HepG2 (cell line): ENCODE measurements at regions not wholly inside any gene's neighbourhood (a gene's known extent, or its start where the extent isn't known, plus 50 kb on each side); places are given as distances from the start of the nearest gene placed in this dataset.

ENCODE experiments used
- ATAC-seq: fragments of 200-7000 bp; cut with Tn5 transposase; 3 replicates; pipeline ENCODE4 v1.9.1; 2020; ENCODE audit warnings: mild to moderate bottlenecking, moderate library complexity
- BruUV-seq: library from RNA; stranded (reverse); fragments of 400-500 nt; replicated peaks from 2 replicates; lab custom pipeline; 2021; lab: Mats Ljungman, UMichigan
- CTCF ChIA-PET: fragments of 300-600 bp; formaldehyde crosslinking; extraction: SDS; loops from one replicate; lab custom pipeline; 2021; ENCODE audit warnings: low total read pairs, inconsistent platforms, low intra/inter-chr PET ratio; lab: Yijun Ruan, JAX
- POLR2A ChIA-PET: fragments of 350-600 bp; sonication (Branson Sonifier 250); formaldehyde crosslinking; loops from one replicate; lab custom pipeline; 2020; ENCODE audit warnings: antibody characterized with exemption, inconsistent platforms; lab: Yijun Ruan, JAX
- DNase-seq: peaks from one replicate; pipeline ENCODE4 v3.0.0-alpha.2; 2015; ENCODE audit warnings: low spot score
- FAIRE-seq: peaks from 3 replicates; lab custom pipeline; 2011; peaks lifted over from hg19 to GRCh38; lab: Jason Lieb, UNC
- H2AFZ ChIP-seq: one replicate; pipeline ENCODE4 v1.6.1; 2011; ENCODE audit warnings: low read length, inconsistent platforms
- H3K27ac ChIP-seq: fragments of 300-600 bp; 3 replicates; pipeline ENCODE4 v1.8.0; 2011; ENCODE audit warnings: mixed run types, mild to moderate bottlenecking, mixed read lengths, low read length, inconsistent platforms; ENCODE audit not compliant: insufficient read depth; ENCODE audit errors: extremely low read length
- H3K27me3 ChIP-seq, 2 experiments: fragments of 200-600 bp in 1 of 2; 2 replicates in 1 of 2; 3 replicates in 1 of 2; pipeline versions ENCODE4 v1.6.0 to v1.8.0; 2011; ENCODE audit warnings: low read length in 2 of 2, mild to moderate bottlenecking in 2 of 2, moderate library complexity in 2 of 2, inconsistent platforms in 1 of 2; ENCODE audit not compliant: insufficient read depth in 2 of 2, control insufficient read depth in 1 of 2
- H3K36me3 ChIP-seq, 2 experiments: fragments of 200-600 bp in 1 of 2; replicated peaks in 1 of 2; 2 replicates in 1 of 2; 3 replicates in 1 of 2; pipeline versions ENCODE4 v1.5.1 to v1.8.0; 2011; ENCODE audit warnings: low read length in 2 of 2, inconsistent platforms in 1 of 2; ENCODE audit not compliant: insufficient read depth in 2 of 2, control insufficient read depth in 1 of 2
- H3K4me1 ChIP-seq: 2 replicates; pipeline ENCODE4 v1.5.1; 2012; ENCODE audit warnings: low read length, inconsistent platforms; ENCODE audit not compliant: insufficient read depth
- H3K4me2 ChIP-seq: 2 replicates; pipeline ENCODE4 v1.6.0; 2011; ENCODE audit warnings: low read depth, low read length, inconsistent platforms
- H3K4me3 ChIP-seq, 3 experiments: fragments of 200-600 bp in 1 of 3; sonication (generic), shearing (Covaris generic) in 1 of 3; replicated peaks in 1 of 3; 2 replicates each; pipeline ENCODE4 v1.5.1; 2011 to 2016; ENCODE audit warnings: low read length in 3 of 3, inconsistent platforms in 2 of 3, low read depth in 2 of 3, mild to moderate bottlenecking in 2 of 3, control low read depth in 1 of 3, mixed read lengths in 1 of 3; ENCODE audit not compliant: insufficient read depth in 1 of 3
- H3K79me2 ChIP-seq: one replicate; pipeline ENCODE4 v1.6.1; 2011; ENCODE audit warnings: low read length, inconsistent platforms; ENCODE audit not compliant: insufficient read depth
- H3K9ac ChIP-seq: 2 replicates; pipeline ENCODE4 v1.6.0; 2011; ENCODE audit warnings: mild to moderate bottlenecking, low read depth, low read length, inconsistent platforms; ENCODE audit not compliant: insufficient read depth
- H3K9me3 ChIP-seq: 2 replicates; pipeline ENCODE4 v1.5.1; 2012; ENCODE audit warnings: mild to moderate bottlenecking, low read length
- H4K20me1 ChIP-seq: 2 replicates; pipeline ENCODE4 v1.6.0; 2011; ENCODE audit warnings: inconsistent platforms, mild to moderate bottlenecking, low read length, moderate library complexity; ENCODE audit not compliant: insufficient read depth
- CEBPB ChIP-seq: IDR thresholded peaks from 2 replicates; pipeline ENCODE4 v1.6.1; 2011; ENCODE audit warnings: low read depth, low read length, improper control_type of control experiment, borderline replicate concordance
- DDIT3 ChIP-seq: sonication (generic); formaldehyde crosslinking; IDR thresholded peaks from 2 replicates; pipeline ENCODE4 v1.4.0; 2020; ENCODE audit warnings: mild to moderate bottlenecking, missing genetic modification reagents
- GMEB2 ChIP-seq: IDR thresholded peaks from 2 replicates; pipeline ENCODE4 v1.6.1; 2016; ENCODE audit warnings: missing biosample characterization, missing genetic modification reagents, low read depth
- KAT8 ChIP-seq: IDR thresholded peaks from 2 replicates; pipeline ENCODE4 v1.6.1; 2016; ENCODE audit warnings: missing genetic modification reagents, missing compliant biosample characterization
- NRL ChIP-seq: sonication (generic); formaldehyde crosslinking; IDR thresholded peaks from 2 replicates; pipeline ENCODE4 v1.5.0; 2020; ENCODE audit warnings: missing genetic modification reagents, mild to moderate bottlenecking, moderate library complexity, borderline replicate concordance
- PITX1 ChIP-seq: sonication (generic); formaldehyde crosslinking; IDR thresholded peaks from 2 replicates; pipeline ENCODE4 v1.5.1; 2020; ENCODE audit warnings: mild to moderate bottlenecking, missing genetic modification reagents
- SMARCC2 ChIP-seq: fragments of 450-650 bp; IDR thresholded peaks from 2 replicates; pipeline ENCODE4 v1.6.1; 2017; ENCODE audit warnings: antibody characterized with exemption, mild to moderate bottlenecking
- SOX6 ChIP-seq, 2 experiments: fragments of 450-650 bp in 1 of 2; sonication (generic) in 1 of 2; formaldehyde crosslinking in 1 of 2; IDR thresholded peaks; 2 replicates each; pipeline versions ENCODE4 v1.4.0 to v1.6.1; 2017 to 2020; ENCODE audit warnings: antibody characterized with exemption in 1 of 2, mild to moderate bottlenecking in 1 of 2, missing genetic modification reagents in 1 of 2
- ZBTB49 ChIP-seq: sonication (generic); formaldehyde crosslinking; IDR thresholded peaks from 2 replicates; pipeline ENCODE4 v1.4.0; 2020; ENCODE audit warnings: missing genetic modification reagents, borderline replicate concordance
- ZNF280D ChIP-seq: sonication (generic); formaldehyde crosslinking; IDR thresholded peaks from 2 replicates; pipeline ENCODE4 v1.5.1; 2020; ENCODE audit warnings: mild to moderate bottlenecking, missing genetic modification reagents
- WGBS: methylation state at CpG from one replicate; pipeline ENCODE4 v1.1.6; 2017; ENCODE audit warnings: low lambda C conversion rate; 5-methylcytosine and 5-hydroxymethylcytosine counted together
- in situ Hi-C: cut with HindIII; loops from 2 replicates; pipeline ENCODE4 v1.10.0; 2017; ENCODE audit warnings: low pct_unique_long_range_greater_than_20kb; ENCODE audit not compliant: extremely low pct_ligation_motif_present
- intact Hi-C: fragments of 100-400 bp; cut with micrococcal nuclease; formaldehyde crosslinking; loops from one replicate; pipeline ENCODE4 v1.10.0; 2022; ENCODE audit not compliant: unreplicated experiment

GRCh38 chr3:65118912-65119499 is 431.2 kb upstream of the ADAMTS9 start:
- DNase-seq (no peak), FAIRE-seq (no peak), ATAC-seq (no peak)
- H3K4me3 ChIP-seq: no peak overlapping the region
- intact Hi-C loops (no loop called here), in situ Hi-C loops (no loop called here)
- H3K4me1 ChIP-seq: no peaks in the 10 kb centered on the region
- CTCF ChIA-PET: no interaction called here
- 52% methylated on average over 5 of the region's 5 CpGs for WGBS
- TF ChIP-seq CEBPB: peak; percentile 81
- TF ChIP-seq NRL: no peak
- no peak for TF ChIP-seq KAT8
- H4K20me1 ChIP-seq: no peaks in the 10 kb centered on the region
- H3K9me3 ChIP-seq: peaks cover 7% of the 10 kb centered on the region; the same call in 1 of the 2 replicates
- POLR2A ChIA-PET: no interaction called here
- no peaks in the 10 kb centered on the region for H3K36me3 ChIP-seq
- no peak overlapping the region for H3K27ac ChIP-seq
- H3K79me2 ChIP-seq: no peaks in the 10 kb centered on the region
- H3K9ac ChIP-seq: no peak overlapping the region
- H2AFZ ChIP-seq: no peak overlapping the region
- no TSS peak for BruUV-seq
- H3K4me2 ChIP-seq: no peak overlapping the region
- H3K27me3 ChIP-seq: no peaks in the 10 kb centered on the region

GRCh38 chr3:65114041-65114440 is 426.2 kb upstream of the ADAMTS9 start:
- FAIRE-seq: no peak
- no peak overlapping the region for H3K27ac ChIP-seq
- CTCF ChIA-PET: no interaction called here
- no peak for TF ChIP-seq ZNF280D (CRISPR knock-in tag)
- no peak for TF ChIP-seq SMARCC2
- TF ChIP-seq SOX6 (IDR thresholded peaks at IDR 0.05): no peak
- no peak for TF ChIP-seq SOX6 (CRISPR knock-in tag; IDR thresholded peaks at IDR 0.05)
- TF ChIP-seq ZBTB49 (CRISPR knock-in tag): no peak
- TF ChIP-seq PITX1: no peak
- no peak for TF ChIP-seq GMEB2 (CRISPR knock-in tag)
- no peak for TF ChIP-seq DDIT3 (CRISPR knock-in tag)

More at GRCh38 chr3:65114041-65114440, 426.2 kb upstream of the ADAMTS9 start:
- Histone ChIP-seq H3K36me3 (no peaks in the 10 kb centered on the region), H3K9me3 (no peaks in the 10 kb centered on the region), H3K4me3 (no peak overlapping the region), H2AFZ (no peak overlapping the region), H3K4me1 (no peaks in the 10 kb centered on the region), H3K4me2 (no peak overlapping the region), H4K20me1 (no peaks in the 10 kb centered on the region), H3K79me2 (no peaks in the 10 kb centered on the region), H3K9ac (no peak overlapping the region), H3K27me3 (no peaks in the 10 kb centered on the region)
- BruUV-seq: no TSS peak
- intact Hi-C loops: no loop called here
- DNase-seq (no peak), ATAC-seq (no peak)
- POLR2A ChIA-PET: no interaction called here
- in situ Hi-C loops: no loop called here
